Common myeloid progenitor, CD34-positive (primary cell): ENCODE measurements at regions not wholly inside any gene's neighbourhood (a gene's known extent, or its start where the extent isn't known, plus 50 kb on each side); places are given as distances from the start of the nearest gene placed in this dataset.
"Not testable (repeated sequence)": the region's sequence is repeated elsewhere in the genome, so short reads cannot be mapped to it uniquely, and the experiment has no call there.

Source experiments
- CTCF ChIA-PET: fragments of 350-600 bp; sonication (Branson Sonifier 250); formaldehyde crosslinking; loops from one replicate; lab custom pipeline; 2021; ENCODE audit warnings: antibody characterized with exemption; lab: Charles Lee
- POLR2A ChIA-PET: fragments of 350-600 bp; sonication (Branson Sonifier 250); formaldehyde crosslinking; loops from one replicate; lab custom pipeline; 2021; ENCODE audit warnings: antibody characterized with exemption; lab: Charles Lee
- DNase-seq, 3 donors: peaks; one replicate each; pipeline versions ENCODE4 v3.0.0 to v3.0.0-alpha.2; 2013
- H3K27ac ChIP-seq, 2 experiments: 1 replicate in 1 of 2; 2 replicates in 1 of 2; pipeline ENCODE4 v1.7.0; 2013; ENCODE audit warnings: inconsistent platforms in 2 of 2, low read length in 2 of 2, mild to moderate bottlenecking in 2 of 2, low read depth in 1 of 2, moderate library complexity in 1 of 2; ENCODE audit not compliant: severe bottlenecking in 2 of 2, insufficient read depth in 1 of 2, poor library complexity in 1 of 2
- H3K27me3 ChIP-seq, 5 experiments: replicated peaks in 2 of 5; 1 replicate in 3 of 5; 2 replicates in 2 of 5; pipeline versions ENCODE4 v1.6.1 to v1.7.0; 2013; ENCODE audit warnings: low read length in 4 of 5, mild to moderate bottlenecking in 2 of 5, moderate library complexity in 2 of 5, inconsistent platforms in 1 of 5; ENCODE audit not compliant: insufficient read depth in 5 of 5, control insufficient read depth in 4 of 5
- H3K36me3 ChIP-seq, 4 experiments: 1 replicate in 2 of 4; 2 replicates in 2 of 4; pipeline versions ENCODE4 v1.6.1 to v1.7.0; 2013; ENCODE audit warnings: low read length in 3 of 4, control low read depth in 1 of 4, mild to moderate bottlenecking in 1 of 4; ENCODE audit not compliant: control insufficient read depth in 4 of 4, insufficient read depth in 4 of 4
- H3K4me1 ChIP-seq, 4 experiments: 1 replicate in 3 of 4; 2 replicates in 1 of 4; pipeline versions ENCODE4 v1.6.1 to v1.7.1; 2013; ENCODE audit warnings: low read length in 3 of 4, mild to moderate bottlenecking in 3 of 4, control low read depth in 1 of 4, inconsistent platforms in 1 of 4, moderate library complexity in 1 of 4; ENCODE audit not compliant: control insufficient read depth in 4 of 4, insufficient read depth in 4 of 4; ENCODE audit errors: control extremely low read depth in 1 of 4
- H3K4me3 ChIP-seq, 7 experiments: 1 replicate in 4 of 7; 2 replicates in 3 of 7; pipeline versions ENCODE4 v1.5.1 to v1.7.0; 2013; ENCODE audit warnings: mild to moderate bottlenecking in 7 of 7, low read length in 6 of 7, moderate library complexity in 6 of 7, inconsistent platforms in 2 of 7, low read depth in 2 of 7, control low read depth in 1 of 7; ENCODE audit not compliant: insufficient read depth in 4 of 7, control insufficient read depth in 1 of 7; ENCODE audit errors: extremely low read depth in 1 of 7
- H3K9me3 ChIP-seq, 5 experiments: 1 replicate in 4 of 5; 2 replicates in 1 of 5; pipeline versions ENCODE4 v1.6.1 to v1.7.1; 2013; ENCODE audit warnings: low read length in 4 of 5, mild to moderate bottlenecking in 2 of 5, inconsistent platforms in 1 of 5, low read depth in 1 of 5, moderate library complexity in 1 of 5; ENCODE audit not compliant: control insufficient read depth in 4 of 5, insufficient read depth in 2 of 5; ENCODE audit errors: control extremely low read depth in 1 of 5
- WGBS: methylation state at CpG from one replicate; pipeline ENCODE4 v1.1.5; 2013; ENCODE audit not compliant: insufficient coverage; 5-methylcytosine and 5-hydroxymethylcytosine counted together

DNA sequence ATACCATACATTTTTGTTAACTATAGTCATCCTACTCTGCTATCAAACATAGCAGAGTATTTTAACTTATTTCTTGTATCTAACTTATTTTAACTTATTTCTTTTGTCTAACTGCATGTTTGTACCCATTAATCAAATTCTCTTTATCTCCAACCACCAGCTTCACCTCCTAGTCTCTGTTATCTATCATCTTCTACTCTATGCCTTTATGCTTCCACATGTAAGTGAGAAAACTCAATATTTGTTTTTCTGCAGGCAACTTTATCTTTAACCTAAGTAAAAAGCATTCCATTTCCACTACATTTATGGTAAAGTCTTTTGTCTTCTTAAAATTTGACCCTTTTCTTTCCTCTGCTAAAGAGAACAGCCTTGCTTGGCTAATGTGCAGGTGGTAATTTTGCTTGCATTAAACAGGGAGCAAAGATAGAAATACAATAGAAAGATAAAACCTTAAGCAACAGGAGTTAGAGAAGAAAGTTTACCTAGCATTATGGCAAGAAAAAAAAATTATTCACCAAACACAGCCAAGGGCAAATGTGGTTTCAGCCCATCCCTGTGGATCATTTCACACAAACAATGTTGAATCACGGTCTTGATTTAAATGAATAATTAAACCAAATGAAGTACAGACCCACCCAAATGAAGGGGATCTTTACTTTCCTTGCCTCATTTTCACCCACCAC lies 110.9 kb upstream of the TSPAN8 start:
- H3K36me3 ChIP-seq, result no peaks in the 10 kb centered on the region
- peak in 1 of 3 donors; percentile 1 for DNase-seq
- H3K27me3 ChIP-seq, result no peaks in the 10 kb centered on the region
- ChIA-PET POLR2A (interaction anchor here (0.7 kb wide), 1 partner anchor 444 kb away, joined by 3 read pairs; no protein-coding TSS in a partner anchor), CTCF (no interaction called here)
- no peak overlapping the region for H3K4me3 ChIP-seq
- no peaks in the 10 kb centered on the region for H3K4me1 ChIP-seq
- WGBS, result no CpG with 5 or more reads among the region's 1 CpG
- H3K9me3 ChIP-seq, result no peaks in the 10 kb centered on the region
- no peak overlapping the region for H3K27ac ChIP-seq

DNA sequence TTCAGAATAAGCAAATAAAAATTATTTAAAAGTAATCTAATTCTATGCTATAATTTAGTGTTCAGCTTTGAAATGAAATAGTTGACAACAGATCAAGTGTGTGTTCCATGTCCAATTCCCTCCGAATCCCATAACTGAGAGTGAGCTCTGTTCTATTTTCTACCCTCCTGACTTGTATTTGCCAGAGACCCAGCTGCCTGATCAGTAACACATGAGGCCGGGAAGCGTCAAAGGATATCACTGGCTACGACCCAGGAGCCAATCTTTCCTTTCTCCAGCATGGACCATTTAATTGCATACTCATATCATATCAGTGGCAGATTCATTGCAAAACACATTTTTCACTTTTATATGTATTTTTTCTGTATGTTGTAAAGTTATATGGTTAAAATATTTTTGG lies 108.8 kb upstream of the TSPAN8 start:
- no peak overlapping the region for H3K27ac ChIP-seq
- H3K27me3 ChIP-seq, result no peaks in the 10 kb centered on the region
- no peaks in the 10 kb centered on the region for H3K36me3 ChIP-seq
- WGBS, result 100% methylated on average over 1 of the region's 4 CpGs
- no peaks in the 10 kb centered on the region for H3K9me3 ChIP-seq
- no peak for DNase-seq
- H3K4me1 ChIP-seq, result no peaks in the 10 kb centered on the region
- ChIA-PET CTCF (no interaction called here), POLR2A (no interaction called here)
- H3K4me3 ChIP-seq, result no peak overlapping the region

DNA sequence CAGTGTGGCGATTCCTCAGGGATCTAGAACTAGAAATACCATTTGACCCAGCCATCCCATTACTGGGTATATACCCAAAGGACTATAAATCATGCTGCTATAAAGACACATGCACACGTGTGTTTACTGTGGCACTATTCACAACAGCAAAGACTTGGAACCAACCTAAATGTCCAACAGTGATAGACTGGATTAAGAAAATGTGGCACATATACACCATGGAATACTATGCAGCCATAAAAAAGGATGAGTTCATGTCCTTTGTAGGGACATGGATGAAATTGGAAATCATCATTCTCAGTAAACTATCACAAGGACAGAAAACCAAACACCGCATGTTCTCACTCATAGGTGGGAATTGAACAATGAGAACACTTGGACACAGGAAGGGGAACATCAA lies 107.9 kb upstream of the TSPAN8 start:
- H3K27ac ChIP-seq, DNase-seq, H3K4me1 ChIP-seq, CTCF ChIA-PET, H3K27me3 ChIP-seq, H3K9me3 ChIP-seq, H3K36me3 ChIP-seq, H3K4me3 ChIP-seq, POLR2A ChIA-PET: not testable (repeated sequence)
- WGBS, result no CpG with 5 or more reads among the region's 3 CpGs

GRCh38 chr12:71262466-71262865 lies 104.7 kb upstream of the TSPAN8 start:
- no peak overlapping the region for H3K27ac ChIP-seq
- CTCF ChIA-PET, result no interaction called here
- no peak for DNase-seq
- WGBS, result 100% methylated on average over 1 of the region's 3 CpGs
- POLR2A ChIA-PET, result no interaction called here
- peaks cover 0 to 1% (median 0%) of the 10 kb centered on the region in 5 experiments for H3K9me3 ChIP-seq
- H3K4me3 ChIP-seq, result no peak overlapping the region
- H3K4me1 ChIP-seq, result no peaks in the 10 kb centered on the region
- no peaks in the 10 kb centered on the region for H3K36me3 ChIP-seq
- no peaks in the 10 kb centered on the region for H3K27me3 ChIP-seq

GRCh38 chr12:71252473-71252872 lies 94.7 kb upstream of the TSPAN8 start:
- ChIA-PET POLR2A (no interaction called here), CTCF (interaction anchor here (2.7 kb wide), 1 partner anchor 15 kb away, joined by 8 read pairs; no protein-coding TSS in a partner anchor)
- H3K9me3 ChIP-seq, result peaks cover 3 to 25% (median 7%) of the 10 kb centered on the region in 5 experiments
- no peaks in the 10 kb centered on the region for H3K27me3 ChIP-seq
- no peak overlapping the region for H3K4me3 ChIP-seq
- H3K27ac ChIP-seq, result no peak overlapping the region
- H3K4me1 ChIP-seq, result no peaks in the 10 kb centered on the region
- H3K36me3 ChIP-seq, result no peaks in the 10 kb centered on the region
- no CpG with 5 or more reads among the region's 2 CpGs for WGBS
- no peak for DNase-seq

- Histone ChIP-seq H3K27me3 (no peaks in the 10 kb centered on the region), H3K4me3 (no peak overlapping the region), H3K27ac (no peak overlapping the region), H3K36me3 (no peaks in the 10 kb centered on the region), H3K9me3 (peaks cover 3 to 25% (median 7%) of the 10 kb centered on the region in 5 experiments), H3K4me1 (no peaks in the 10 kb centered on the region)
- ChIA-PET POLR2A (no interaction called here), CTCF (interaction anchor here (1.1 to 2.7 kb wide), 2 partner anchors 12 to 86 kb away, joined by 3 to 8 read pairs; no protein-coding TSS in a partner anchor)
- WGBS, result 100% methylated on average over 2 of the region's 4 CpGs
- no peak for DNase-seq
Observed at GRCh38 chr12:71250166-71250565, 92.4 kb upstream of the TSPAN8 start.

DNA sequence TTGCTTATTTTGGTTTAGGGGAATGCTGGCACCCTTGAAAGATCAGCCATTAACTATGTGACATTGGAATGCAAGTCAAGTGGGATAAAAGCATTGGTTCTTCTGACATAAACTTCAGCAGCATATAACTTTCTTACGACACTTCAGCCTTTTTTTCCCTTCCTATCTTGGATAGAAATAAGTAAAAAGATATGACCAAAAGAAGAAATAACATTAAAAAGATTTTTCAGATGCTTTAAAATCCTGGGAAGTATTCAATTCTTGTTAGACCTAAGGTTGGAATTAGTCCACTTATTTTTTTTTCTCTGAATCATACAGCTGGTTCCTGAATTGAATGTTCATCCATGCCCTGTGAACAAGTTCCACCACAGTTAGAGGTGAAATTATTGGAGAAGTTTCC lies 85.6 kb upstream of the TSPAN8 start:
- CTCF ChIA-PET, result no interaction called here
- POLR2A ChIA-PET, result no interaction called here
- WGBS, result no CpG with 5 or more reads among the region's 1 CpG
- no peaks in the 10 kb centered on the region for H3K36me3 ChIP-seq
- H3K27me3 ChIP-seq, result no peaks in the 10 kb centered on the region
- H3K27ac ChIP-seq, result no peak overlapping the region
- no peak overlapping the region for H3K4me3 ChIP-seq
- peaks cover 0 to under 1% (median 0%) of the 10 kb centered on the region in 4 experiments for H3K4me1 ChIP-seq
- no peak for DNase-seq
- H3K9me3 ChIP-seq, result peaks cover 0 to 7% (median 0%) of the 10 kb centered on the region in 5 experiments
